ENCODE measurements at regions not wholly inside any gene's neighbourhood (a gene's known extent, or its start where the extent isn't known, plus 50 kb on each side); places are given as distances from the start of the nearest gene placed in this dataset.
"Not testable (repeated sequence)": the region's sequence is repeated elsewhere in the genome, so short reads cannot be mapped to it uniquely, and the experiment has no call there.

- H3K36me3 Mint-ChIP-seq, result peaks cover 7 to 27% of the 10 kb centered on the region in 2 donors
- H3K4me3 ChIP-seq (ENCODE audit: low read length in 2 of 2); CTCF ChIA-PET (ENCODE audit: partially characterized antibody); DNase-seq; H3K9me3 ChIP-seq (ENCODE audit: control insufficient read depth in 1 of 2, low read length in 2 of 2); H3K27me3 Mint-ChIP-seq; H3K4me1 ChIP-seq (ENCODE audit: insufficient read depth, low read length); H3K36me3 ChIP-seq (ENCODE audit: insufficient read depth, low read length); H3K27me3 ChIP-seq (ENCODE audit: insufficient read depth, low read length); H3K27ac ChIP-seq (ENCODE audit: low read depth, low read length); intact Hi-C loops (cut with micrococcal nuclease); H3K9me3 Mint-ChIP-seq: not testable (repeated sequence)
- peaks cover 8 to 33% (median 22%) of the 10 kb centered on the region in 4 donors for H3K4me1 Mint-ChIP-seq
- H3K4me3 Mint-ChIP-seq, result peak overlapping the region in 4 of 8 donors; percentile 25 to 62 (median 41)
- POLR2A ChIA-PET (ENCODE audit: partially characterized antibody), result interaction anchor here (0.6 kb wide), 1 partner anchor 9 kb away, joined by 3 read pairs; no protein-coding TSS in a partner anchor
- H3K27ac Mint-ChIP-seq, result peak overlapping the region in 6 of 7 donors; percentile 15 to 97 (median 82)
Measured at GRCh38 chr3:75433295-75433694, 230.8 kb upstream of the FRG2C start.

DNA sequence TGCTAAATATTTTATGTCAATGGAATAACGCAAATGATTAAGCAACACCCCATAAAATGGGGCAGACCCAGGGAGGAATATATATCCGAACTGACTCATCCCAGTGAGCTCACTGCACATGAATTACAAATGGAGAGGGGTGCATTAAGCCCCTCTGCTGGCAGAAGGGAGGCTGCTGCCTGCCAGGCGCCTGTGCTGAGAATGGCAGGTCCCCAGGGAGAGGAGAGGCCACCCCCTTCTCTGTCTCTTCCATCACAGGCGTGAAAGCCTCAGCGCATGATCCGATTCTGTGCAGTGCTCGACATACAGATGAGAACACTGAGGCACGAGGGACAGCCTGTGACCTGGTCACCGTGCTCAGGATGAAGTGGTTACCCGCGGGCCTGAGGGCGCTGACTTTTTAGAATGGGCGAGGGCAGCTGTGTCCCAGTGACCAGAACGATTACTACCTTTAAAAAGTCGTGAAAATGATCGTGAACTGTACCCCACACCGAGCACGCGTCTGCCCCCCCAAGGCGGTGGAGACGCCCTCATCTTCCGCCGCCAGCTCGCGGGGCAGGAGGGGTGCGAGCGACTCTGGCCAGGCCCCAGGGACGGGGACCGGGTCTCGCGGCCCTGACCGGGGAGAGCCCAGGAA lies 229.7 kb upstream of the FRG2C start:
- intact Hi-C loops (cut with micrococcal nuclease); CTCF ChIA-PET (ENCODE audit: partially characterized antibody); H3K27me3 ChIP-seq (ENCODE audit: insufficient read depth, low read length); H3K9me3 Mint-ChIP-seq; H3K4me1 ChIP-seq (ENCODE audit: insufficient read depth, low read length); H3K36me3 ChIP-seq (ENCODE audit: insufficient read depth, low read length); H3K9me3 ChIP-seq (ENCODE audit: control insufficient read depth in 1 of 2, low read length in 2 of 2); H3K27me3 Mint-ChIP-seq: not testable (repeated sequence)
- Mint-ChIP-seq H3K4me3 (peak overlapping the region; percentile 83 to 100 (median 94)), H3K36me3 (peaks cover 7 to 22% of the 10 kb centered on the region in 2 donors), H3K27ac (peak overlapping the region; percentile 86 to 97 (median 92)), H3K4me1 (peaks cover 7 to 30% (median 20%) of the 10 kb centered on the region in 4 donors)
- Histone ChIP-seq H3K4me3 (ENCODE audit: low read length in 2 of 2) (peak overlapping the region in 1 of 2 donors; percentile 63), H3K27ac (ENCODE audit: low read depth, low read length) (peak overlapping the region; percentile 52)
- POLR2A ChIA-PET (ENCODE audit: partially characterized antibody), result interaction anchor here (1.4 to 1.9 kb wide), 2 partner anchors 9 to 351 kb away, joined by 3 to 5 read pairs; partner anchors contain the start of gene ZNF717
- DNase-seq, result peak in 1 of 5 donors; percentile 47

GRCh38 chr3:75434913-75435793 lies 229.0 kb upstream of the FRG2C start:
- peak overlapping the region; percentile 80 for H3K27ac ChIP-seq (ENCODE audit: low read depth, low read length)
- peak overlapping the region; percentile 97 to 100 (median 100) for H3K27ac Mint-ChIP-seq
- H3K4me3 Mint-ChIP-seq, result peak overlapping the region; percentile 97 to 100 (median 100)
- H3K4me1 Mint-ChIP-seq, result peaks cover 7 to 28% (median 17%) of the 10 kb centered on the region in 4 donors
- H3K4me1 ChIP-seq (ENCODE audit: insufficient read depth, low read length); intact Hi-C loops (cut with micrococcal nuclease); H3K9me3 ChIP-seq (ENCODE audit: control insufficient read depth in 1 of 2, low read length in 2 of 2); H3K27me3 ChIP-seq (ENCODE audit: insufficient read depth, low read length); H3K9me3 Mint-ChIP-seq; H3K36me3 ChIP-seq (ENCODE audit: insufficient read depth, low read length); H3K27me3 Mint-ChIP-seq; CTCF ChIA-PET (ENCODE audit: partially characterized antibody): not testable (repeated sequence)
- DNase-seq, result peak; percentile 91 to 96 (median 94)
- POLR2A ChIA-PET (ENCODE audit: partially characterized antibody), result interaction anchor here (1.4 to 1.9 kb wide), 2 partner anchors 8 to 350 kb away, joined by 3 to 5 read pairs; partner anchors contain the start of gene ZNF717
- peak overlapping the region; percentile 11 to 63 for H3K4me3 ChIP-seq (ENCODE audit: low read length in 2 of 2)
- H3K36me3 Mint-ChIP-seq, result peaks cover 7 to 18% of the 10 kb centered on the region in 2 donors

GRCh38 chr3:75435794-75436400 lies 228.2 kb upstream of the FRG2C start:
- H3K27me3 Mint-ChIP-seq, result not testable (repeated sequence)
- peak overlapping the region; percentile 11 to 63 for H3K4me3 ChIP-seq (ENCODE audit: low read length in 2 of 2)

DNA sequence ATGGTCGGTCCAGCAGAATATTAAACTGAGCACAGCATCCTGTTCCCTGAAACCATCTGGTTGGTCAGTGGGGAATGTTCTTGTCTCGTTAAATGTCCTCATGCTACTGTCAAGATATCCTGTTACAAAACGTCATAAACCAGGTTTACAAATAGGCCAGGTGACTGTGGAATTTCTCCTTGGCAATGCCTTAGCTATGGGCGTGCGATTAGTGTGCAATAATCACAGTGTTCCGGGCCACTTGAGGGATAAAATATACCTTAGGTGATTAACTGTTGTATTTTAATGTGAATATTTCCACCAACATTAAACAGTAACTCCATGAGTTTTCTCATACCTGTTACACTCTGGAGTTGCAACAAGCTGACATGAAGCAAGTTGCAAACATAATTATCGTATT lies 223.1 kb upstream of the FRG2C start:
- H3K9me3 ChIP-seq (ENCODE audit: control insufficient read depth in 1 of 2, low read length in 2 of 2); H3K27ac ChIP-seq (ENCODE audit: low read depth, low read length); H3K36me3 ChIP-seq (ENCODE audit: insufficient read depth, low read length); H3K27me3 ChIP-seq (ENCODE audit: insufficient read depth, low read length); H3K27ac Mint-ChIP-seq; CTCF ChIA-PET (ENCODE audit: partially characterized antibody); H3K9me3 Mint-ChIP-seq; H3K4me1 Mint-ChIP-seq; POLR2A ChIA-PET (ENCODE audit: partially characterized antibody); H3K4me3 ChIP-seq (ENCODE audit: low read length in 2 of 2); DNase-seq; intact Hi-C loops (cut with micrococcal nuclease); H3K27me3 Mint-ChIP-seq; H3K4me1 ChIP-seq (ENCODE audit: insufficient read depth, low read length); H3K36me3 Mint-ChIP-seq; H3K4me3 Mint-ChIP-seq: not testable (repeated sequence)

More at GRCh38 chr3:75435794-75436400, 228.2 kb upstream of the FRG2C start:
- H3K27ac ChIP-seq (ENCODE audit: low read depth, low read length), result peak overlapping the region; percentile 80
- DNase-seq; H3K36me3 ChIP-seq (ENCODE audit: insufficient read depth, low read length); H3K27me3 ChIP-seq (ENCODE audit: insufficient read depth, low read length); CTCF ChIA-PET (ENCODE audit: partially characterized antibody); intact Hi-C loops (cut with micrococcal nuclease); H3K4me1 ChIP-seq (ENCODE audit: insufficient read depth, low read length); H3K9me3 Mint-ChIP-seq; H3K9me3 ChIP-seq (ENCODE audit: control insufficient read depth in 1 of 2, low read length in 2 of 2): not testable (repeated sequence)
- peak overlapping the region; percentile 97 to 100 (median 100) for H3K27ac Mint-ChIP-seq
- POLR2A ChIA-PET (ENCODE audit: partially characterized antibody), result interaction anchor here (1.4 to 1.9 kb wide), 2 partner anchors 8 to 349 kb away, joined by 3 to 5 read pairs; partner anchors contain the start of gene ZNF717
- peaks cover 7 to 28% (median 17%) of the 10 kb centered on the region in 4 donors for H3K4me1 Mint-ChIP-seq
- H3K4me3 Mint-ChIP-seq, result peak overlapping the region; percentile 97 to 100 (median 100)
- peaks cover 4 to 17% of the 10 kb centered on the region in 2 donors for H3K36me3 Mint-ChIP-seq

DNA sequence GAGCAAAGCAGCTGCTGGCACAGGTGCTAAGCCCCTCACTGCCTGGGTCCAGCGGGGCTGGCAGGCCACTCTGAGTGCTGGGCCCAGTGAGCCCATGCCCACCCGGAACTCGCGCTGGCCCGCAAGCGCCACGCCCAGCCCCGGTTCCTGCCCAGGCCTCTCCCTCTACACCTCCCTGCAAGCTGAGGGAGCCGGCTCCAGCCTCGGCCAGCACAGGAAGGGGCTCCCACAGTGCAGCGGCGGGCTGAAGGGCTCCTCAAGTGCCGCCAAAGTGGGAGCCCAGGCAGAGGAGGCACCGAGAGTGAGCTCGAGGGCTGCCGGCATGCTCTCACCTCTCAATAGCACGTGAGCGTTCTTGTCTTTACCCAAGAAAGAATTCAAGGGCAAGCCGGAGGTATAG lies 219.5 kb upstream of the FRG2C start:
- H3K4me1 Mint-ChIP-seq; H3K4me3 Mint-ChIP-seq; H3K4me1 ChIP-seq (ENCODE audit: insufficient read depth, low read length); H3K36me3 ChIP-seq (ENCODE audit: insufficient read depth, low read length); intact Hi-C loops (cut with micrococcal nuclease); H3K27me3 ChIP-seq (ENCODE audit: insufficient read depth, low read length); H3K27ac ChIP-seq (ENCODE audit: low read depth, low read length); H3K9me3 Mint-ChIP-seq; H3K9me3 ChIP-seq (ENCODE audit: control insufficient read depth in 1 of 2, low read length in 2 of 2); H3K27me3 Mint-ChIP-seq; DNase-seq; POLR2A ChIA-PET (ENCODE audit: partially characterized antibody); H3K27ac Mint-ChIP-seq; H3K4me3 ChIP-seq (ENCODE audit: low read length in 2 of 2): not testable (repeated sequence)
- peaks cover 0 to 11% of the 10 kb centered on the region in 2 donors for H3K36me3 Mint-ChIP-seq
- CTCF ChIA-PET (ENCODE audit: partially characterized antibody), result interaction anchor here (0.8 kb wide), 1 partner anchor 15 kb away, joined by 3 read pairs; no protein-coding TSS in a partner anchor

DNA sequence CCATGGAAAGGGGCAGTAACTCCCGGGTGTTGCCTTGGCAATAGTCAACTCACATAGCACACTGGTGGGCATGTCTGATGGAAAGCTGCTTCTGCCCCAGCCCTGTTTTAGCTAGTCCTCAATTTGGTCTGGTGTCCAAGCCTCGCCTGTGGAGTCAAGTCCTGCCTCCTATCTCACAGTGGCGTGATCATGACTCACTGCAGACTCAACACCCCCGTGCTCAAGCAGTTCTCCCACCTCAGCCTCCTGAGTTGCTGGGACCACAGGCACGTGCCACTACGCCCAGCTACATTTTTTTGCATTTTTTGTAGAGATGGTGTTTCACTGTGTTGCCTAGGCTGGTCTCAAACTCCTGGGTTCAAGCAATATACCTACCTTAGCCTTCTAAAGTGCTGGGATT lies 218.9 kb upstream of the FRG2C start:
- H3K9me3 ChIP-seq (ENCODE audit: control insufficient read depth in 1 of 2, low read length in 2 of 2); H3K27me3 Mint-ChIP-seq; CTCF ChIA-PET (ENCODE audit: partially characterized antibody); H3K4me3 Mint-ChIP-seq; H3K4me1 Mint-ChIP-seq; H3K27me3 ChIP-seq (ENCODE audit: insufficient read depth, low read length); H3K27ac ChIP-seq (ENCODE audit: low read depth, low read length); intact Hi-C loops (cut with micrococcal nuclease); H3K27ac Mint-ChIP-seq; H3K4me3 ChIP-seq (ENCODE audit: low read length in 2 of 2); POLR2A ChIA-PET (ENCODE audit: partially characterized antibody); H3K9me3 Mint-ChIP-seq; DNase-seq; H3K4me1 ChIP-seq (ENCODE audit: insufficient read depth, low read length); H3K36me3 ChIP-seq (ENCODE audit: insufficient read depth, low read length): not testable (repeated sequence)
- peaks cover 0 to 11% of the 10 kb centered on the region in 2 donors for H3K36me3 Mint-ChIP-seq

Measured in CD4-positive, alpha-beta memory T cell (primary cell).